OCI-LY7 (cell line): ENCODE measurements at regions not wholly inside any gene's neighbourhood (a gene's known extent, or its start where the extent isn't known, plus 50 kb on each side); places are given as distances from the start of the nearest gene placed in this dataset.

Source experiments
- BruUV-seq: library from RNA; stranded (reverse); fragments of 400-500 nt; replicated peaks from 2 replicates; lab custom pipeline; 2021; lab: Mats Ljungman, UMichigan
- CTCF ChIA-PET: fragments of 300-600 bp; sonication (Branson Sonifier 250); formaldehyde crosslinking; loops from one replicate; lab custom pipeline; 2022; ENCODE audit warnings: antibody characterized with exemption; ENCODE audit not compliant: unreplicated experiment; lab: Charles Lee
- POLR2A ChIA-PET: fragments of 300-600 bp; sonication (Branson Sonifier 250); formaldehyde crosslinking; loops from one replicate; lab custom pipeline; 2022; ENCODE audit warnings: antibody characterized with exemption; lab: Charles Lee
- DNase-seq: peaks from one replicate; pipeline ENCODE4 v3.0.0-alpha.2; 2015; ENCODE audit warnings: low spot score
- H2AFZ ChIP-seq: fragments of 200-600 bp; sonication (generic), shearing (Covaris generic); 2 replicates; pipeline ENCODE4 v1.6.1; 2014; ENCODE audit warnings: mild to moderate bottlenecking, antibody characterized with exemption, low read length, moderate library complexity
- H3K27ac ChIP-seq: fragments of 200-600 bp; sonication (generic); 2 replicates; pipeline ENCODE4 v1.5.1; 2014; ENCODE audit warnings: mixed run types, low read depth, mild to moderate bottlenecking, moderate library complexity, low read length, inconsistent platforms; ENCODE audit not compliant: poor library complexity, severe bottlenecking
- H3K36me3 ChIP-seq: fragments of 200-600 bp; sonication (generic); 2 replicates; pipeline ENCODE4 v1.6.1; 2014; ENCODE audit warnings: mild to moderate bottlenecking, antibody characterized with exemption, low read length, moderate library complexity, mixed read lengths; ENCODE audit not compliant: insufficient read depth
- H3K4me1 ChIP-seq: fragments of 200-600 bp; sonication (generic); 2 replicates; pipeline ENCODE4 v1.5.1; 2014; ENCODE audit warnings: mild to moderate bottlenecking, low read length; ENCODE audit not compliant: insufficient read depth, poor library complexity, severe bottlenecking
- H3K4me2 ChIP-seq: fragments of 200-600 bp; sonication (generic); 2 replicates; pipeline ENCODE4 v1.6.1; 2014; ENCODE audit warnings: mild to moderate bottlenecking, low read length
- H3K4me3 ChIP-seq: fragments of 200-600 bp; sonication (generic); 2 replicates; pipeline ENCODE4 v1.5.1; 2014; ENCODE audit warnings: mild to moderate bottlenecking, low read depth, low read length; ENCODE audit not compliant: poor library complexity, severe bottlenecking
- H3K79me2 ChIP-seq: fragments of 200-600 bp; sonication (generic); 2 replicates; pipeline ENCODE4 v1.6.1; 2016; ENCODE audit warnings: low read depth, mild to moderate bottlenecking, low read length, moderate library complexity, mixed read lengths; ENCODE audit not compliant: insufficient read depth
- H3K9me2 ChIP-seq: fragments of 200-600 bp; sonication (generic); 2 replicates; pipeline ENCODE4 v1.6.1; 2016; ENCODE audit warnings: mild to moderate bottlenecking, low read length, mixed read lengths; ENCODE audit not compliant: insufficient read depth
- H3K9me3 ChIP-seq: fragments of 200-600 bp; sonication (generic); 2 replicates; pipeline ENCODE4 v1.6.1; 2014; ENCODE audit warnings: mild to moderate bottlenecking, mixed run types, low read length, mixed read lengths
- H4K20me1 ChIP-seq: fragments of 200-600 bp; sonication (generic); 2 replicates; pipeline ENCODE4 v1.6.1; 2014; ENCODE audit warnings: mild to moderate bottlenecking, antibody characterized with exemption, low read length, moderate library complexity, mixed read lengths; ENCODE audit not compliant: insufficient read depth
- EZH2phosphoT487 ChIP-seq: fragments of 200-600 bp; sonication (generic); IDR thresholded peaks from 2 replicates; pipeline ENCODE4 v1.6.1; 2018; ENCODE audit warnings: low read depth, borderline replicate concordance, mild to moderate bottlenecking, mixed run types, antibody characterized with exemption, low read length, moderate library complexity, mixed read lengths
- intact Hi-C: fragments of 100-400 bp; cut with micrococcal nuclease; formaldehyde crosslinking; loops from one replicate; pipeline ENCODE4 v1.10.0; 2022; ENCODE audit not compliant: unreplicated experiment
- TF ChIP-seq, protein P1 (sequence below): fragments of 200-600 bp; sonication (generic); conservative IDR thresholded peaks from 2 replicates; pipeline ENCODE4 v1.5.1; 2014; ENCODE audit warnings: mild to moderate bottlenecking, antibody characterized with exemption, low read length, moderate library complexity, mixed read lengths

DNA sequence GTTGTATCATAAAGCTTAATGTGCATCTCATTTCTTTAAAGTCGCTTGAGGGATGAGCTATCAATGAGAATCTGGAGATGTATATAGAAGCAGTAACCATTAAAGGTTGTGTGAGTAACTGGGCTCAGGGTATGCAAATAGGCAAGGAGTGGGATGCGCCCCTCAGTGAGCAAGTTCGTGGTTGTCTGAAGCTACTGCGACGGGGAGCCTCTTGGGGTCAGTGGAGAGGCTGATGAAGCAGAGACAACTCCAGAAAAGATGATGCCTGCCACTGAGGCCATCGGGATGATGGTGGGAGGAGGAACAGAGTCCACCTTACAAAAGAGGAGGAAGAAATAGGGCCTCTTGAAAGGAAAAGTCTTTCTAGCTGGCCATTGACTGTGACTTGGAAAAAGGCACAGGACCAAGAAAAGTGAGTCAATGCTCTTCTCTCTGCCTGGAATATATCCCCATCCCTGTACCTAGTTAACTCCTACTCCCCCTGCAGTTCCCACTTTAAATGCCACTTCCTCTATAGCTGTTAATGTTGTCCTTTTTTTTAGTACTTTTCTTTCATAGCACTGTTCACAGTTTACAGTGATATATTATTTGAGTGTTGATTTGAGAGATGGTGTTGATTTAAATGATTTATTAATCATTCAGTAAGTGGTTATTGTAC, 51.4 kb upstream of the LSM6 start:
- Histone ChIP-seq H3K4me3 (no peak overlapping the region), H3K4me2 (no peak overlapping the region), H3K4me1 (peaks cover 9% of the 10 kb centered on the region), H3K9me3 (no peaks in the 10 kb centered on the region), H3K9me2 (no peaks in the 10 kb centered on the region), H4K20me1 (no peaks in the 10 kb centered on the region), H3K27ac (no peak overlapping the region), H3K36me3 (no peaks in the 10 kb centered on the region), H2AFZ (peak overlapping the region; percentile 47; the same call in 1 of the 2 replicates), H3K79me2 (no peaks in the 10 kb centered on the region)
- DNase-seq, result no peak
- intact Hi-C loops, result no loop called here
- ChIA-PET CTCF (no interaction called here), POLR2A (interaction anchor here (0.6 to 1.5 kb wide), 7 partner anchors 9 to 206 kb away, joined by 3 to 13 read pairs (median 4); no protein-coding TSS in a partner anchor)
- TF ChIP-seq, protein P1, sequence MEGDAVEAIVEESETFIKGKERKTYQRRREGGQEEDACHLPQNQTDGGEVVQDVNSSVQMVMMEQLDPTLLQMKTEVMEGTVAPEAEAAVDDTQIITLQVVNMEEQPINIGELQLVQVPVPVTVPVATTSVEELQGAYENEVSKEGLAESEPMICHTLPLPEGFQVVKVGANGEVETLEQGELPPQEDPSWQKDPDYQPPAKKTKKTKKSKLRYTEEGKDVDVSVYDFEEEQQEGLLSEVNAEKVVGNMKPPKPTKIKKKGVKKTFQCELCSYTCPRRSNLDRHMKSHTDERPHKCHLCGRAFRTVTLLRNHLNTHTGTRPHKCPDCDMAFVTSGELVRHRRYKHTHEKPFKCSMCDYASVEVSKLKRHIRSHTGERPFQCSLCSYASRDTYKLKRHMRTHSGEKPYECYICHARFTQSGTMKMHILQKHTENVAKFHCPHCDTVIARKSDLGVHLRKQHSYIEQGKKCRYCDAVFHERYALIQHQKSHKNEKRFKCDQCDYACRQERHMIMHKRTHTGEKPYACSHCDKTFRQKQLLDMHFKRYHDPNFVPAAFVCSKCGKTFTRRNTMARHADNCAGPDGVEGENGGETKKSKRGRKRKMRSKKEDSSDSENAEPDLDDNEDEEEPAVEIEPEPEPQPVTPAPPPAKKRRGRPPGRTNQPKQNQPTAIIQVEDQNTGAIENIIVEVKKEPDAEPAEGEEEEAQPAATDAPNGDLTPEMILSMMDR, result 0 out of 2 replicates have a peak, but pooled peaks have one; percentile 28
- TF ChIP-seq EZH2phosphoT487, result no peak
- BruUV-seq, result no TSS peak

DNA sequence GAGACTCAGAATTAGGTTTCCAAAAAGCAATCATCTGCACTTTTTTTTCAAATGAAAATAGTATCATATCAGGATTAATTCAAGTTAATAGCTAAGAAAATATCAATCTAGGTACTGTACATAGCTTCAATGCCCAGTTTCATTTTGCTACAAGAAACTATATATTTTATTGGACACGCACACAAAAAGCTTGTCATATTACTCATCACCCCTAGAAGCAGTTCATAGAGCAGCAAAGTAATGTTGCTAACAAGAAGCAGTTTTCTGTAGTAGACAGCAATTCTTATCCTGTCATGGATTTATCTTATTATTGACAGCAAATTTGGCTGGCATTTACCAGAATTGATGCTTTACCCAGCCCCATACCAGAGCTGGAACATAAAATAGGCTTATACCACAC, 52.3 kb upstream of the LSM6 start:
- peak overlapping the region; percentile 47; the same call in 1 of the 2 replicates for H2AFZ ChIP-seq
- no peak overlapping the region for H3K27ac ChIP-seq
- BruUV-seq, result no TSS peak
- no peak for DNase-seq
- no peaks in the 10 kb centered on the region for H3K9me2 ChIP-seq
- no peaks in the 10 kb centered on the region for H3K36me3 ChIP-seq
- no peaks in the 10 kb centered on the region for H3K9me3 ChIP-seq
- no peak for TF ChIP-seq EZH2phosphoT487
- TF ChIP-seq, protein P1, result no peak
- no peaks in the 10 kb centered on the region for H4K20me1 ChIP-seq
- no peaks in the 10 kb centered on the region for H3K79me2 ChIP-seq
- ChIA-PET POLR2A (interaction anchor here (0.8 to 1.5 kb wide), 2 partner anchors 10 to 11 kb away, joined by 3 to 13 read pairs; no protein-coding TSS in a partner anchor), CTCF (no interaction called here)
- H3K4me1 ChIP-seq, result peaks cover 9% of the 10 kb centered on the region
- H3K4me2 ChIP-seq, result no peak overlapping the region
- intact Hi-C loops, result no loop called here
- no peak overlapping the region for H3K4me3 ChIP-seq

DNA sequence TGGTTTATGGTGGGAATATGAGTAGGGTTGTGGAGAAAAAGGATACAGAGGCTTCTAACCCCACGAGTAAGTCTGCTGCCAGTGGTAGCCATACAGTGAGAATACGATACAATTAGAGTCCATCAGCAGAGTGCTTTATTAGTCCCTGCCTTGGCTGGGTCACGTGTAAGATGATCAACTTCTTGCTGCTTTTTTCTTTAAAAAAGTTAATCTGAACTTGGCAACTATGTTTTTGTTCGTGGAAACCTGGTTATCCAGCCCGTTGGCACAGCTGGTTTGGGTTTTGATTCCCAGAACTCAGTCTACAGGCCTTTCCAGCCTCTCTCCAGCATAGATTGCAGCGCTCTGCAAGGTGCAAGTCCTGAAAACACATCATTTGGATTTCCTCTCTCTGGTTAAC, 53.1 kb upstream of the LSM6 start:
- no TSS peak for BruUV-seq
- Histone ChIP-seq H3K9me2 (no peaks in the 10 kb centered on the region), H3K4me3 (no peak overlapping the region), H3K36me3 (no peaks in the 10 kb centered on the region), H3K4me1 (peaks cover 9% of the 10 kb centered on the region), H3K9me3 (peaks cover 5% of the 10 kb centered on the region; the same call in 1 of the 2 replicates), H3K4me2 (no peak overlapping the region), H3K79me2 (no peaks in the 10 kb centered on the region), H4K20me1 (no peaks in the 10 kb centered on the region), H3K27ac (no peak overlapping the region), H2AFZ (0 out of 2 replicates have a peak overlapping the region, but pooled peaks have one; percentile 17)
- POLR2A ChIA-PET, result interaction anchor here (0.6 kb wide), 1 partner anchor 168 kb away, joined by 3 read pairs; no protein-coding TSS in a partner anchor
- CTCF ChIA-PET, result no interaction called here
- intact Hi-C loops, result no loop called here
- no peak for DNase-seq
- TF ChIP-seq, protein P1, result no peak
- no peak for TF ChIP-seq EZH2phosphoT487
